Testis (tissue), 2 donors: ENCODE measurements at regions not wholly inside any gene's neighbourhood (a gene's known extent, or its start where the extent isn't known, plus 50 kb on each side); places are given as distances from the start of the nearest gene placed in this dataset.

Experiments used
- CTCF ChIP-seq, 3 experiments: fragments of 450-650 bp in 2 of 3; fragments of 200-600 bp in 1 of 3; sonication (generic) in 1 of 3; IDR thresholded peaks; one replicate each; pipeline ENCODE4 v1.5.1; 2016 to 2019; ENCODE audit warnings: antibody characterized with exemption in 3 of 3, mild to moderate bottlenecking in 2 of 3, moderate library complexity in 1 of 3
- POLR2A ChIP-seq: fragments of 450-650 bp; IDR thresholded peaks from one replicate; pipeline ENCODE4 v1.6.1; 2017; ENCODE audit warnings: antibody characterized with exemption, mild to moderate bottlenecking, moderate library complexity

GRCh38 chr1:209490013-209490412 is 93.5 kb upstream of the CAMK1G start:
- TF ChIP-seq CTCF (IDR thresholded peaks at IDR 0.05): peak in 1 of 3 experiments; percentile 33
- no peak for TF ChIP-seq POLR2A
